ENCODE measurements at regions not wholly inside any gene's neighbourhood (a gene's known extent, or its start where the extent isn't known, plus 50 kb on each side); places are given as distances from the start of the nearest gene placed in this dataset.
"Not testable (repeated sequence)": the region's sequence is repeated elsewhere in the genome, so short reads cannot be mapped to it uniquely, and the experiment has no call there.

DNA sequence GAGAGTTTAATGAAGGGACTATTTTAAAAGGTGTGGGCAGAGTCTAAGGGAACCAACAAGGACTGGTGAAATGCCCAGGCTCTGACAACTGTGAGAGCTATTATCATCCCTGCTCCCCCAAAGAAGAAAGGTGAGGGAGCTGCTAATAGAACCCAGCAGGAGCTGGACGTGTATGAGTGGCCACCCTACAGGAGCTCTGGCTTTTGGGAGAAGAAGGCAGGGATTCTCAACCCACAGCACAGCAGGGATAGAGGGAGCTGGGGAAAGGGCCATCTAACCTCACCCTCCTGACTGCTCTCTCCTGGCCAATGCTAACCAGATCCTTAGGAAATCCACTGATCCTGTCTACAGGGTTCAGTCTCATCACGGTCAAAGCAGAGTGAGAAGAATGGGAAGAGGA is 57.1 kb downstream of the GRIN2B start:
- no peak for DNase-seq (ENCODE audit: low read depth)

DNA sequence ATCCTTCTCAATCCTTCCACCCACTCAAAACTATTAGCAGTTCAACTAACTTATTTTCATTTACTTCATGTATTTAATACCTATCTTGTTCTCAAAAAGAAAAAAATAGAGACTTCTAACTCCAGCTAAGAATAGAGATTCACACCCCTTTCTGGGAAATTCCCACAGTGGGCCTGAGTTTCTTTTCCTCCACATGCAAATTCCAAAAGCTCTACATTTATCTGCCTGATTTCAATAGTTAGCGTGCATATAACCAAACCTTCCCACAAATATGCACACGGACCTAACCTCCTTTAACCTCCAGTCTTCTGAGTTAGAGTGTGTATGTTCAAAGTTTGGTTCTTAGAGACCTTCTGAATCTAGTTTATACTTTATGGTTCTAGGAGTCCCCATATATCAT is 62.5 kb downstream of the GRIN2B start:
- DNase-seq (ENCODE audit: low read depth) = no peak

DNA sequence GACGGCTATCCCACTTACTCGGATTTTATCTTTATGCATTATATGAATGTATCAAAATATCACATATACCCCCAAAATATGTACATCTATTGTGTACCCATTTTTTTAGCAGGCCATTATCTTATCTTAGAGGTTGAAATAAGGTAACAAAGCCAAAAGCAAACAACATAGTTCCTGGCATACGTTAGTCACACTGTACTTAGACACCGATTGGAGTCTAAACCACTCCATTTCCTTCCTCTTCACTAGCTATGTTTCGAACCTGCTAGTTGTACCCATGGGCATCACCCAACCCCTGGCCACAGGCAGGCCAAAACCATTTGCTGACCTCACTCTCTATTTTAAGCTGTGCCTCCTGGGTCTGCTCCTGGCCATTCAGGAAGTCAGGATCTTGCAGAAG is 66.3 kb downstream of the GRIN2B start:
- DNase-seq (ENCODE audit: low read depth) = no peak

DNA sequence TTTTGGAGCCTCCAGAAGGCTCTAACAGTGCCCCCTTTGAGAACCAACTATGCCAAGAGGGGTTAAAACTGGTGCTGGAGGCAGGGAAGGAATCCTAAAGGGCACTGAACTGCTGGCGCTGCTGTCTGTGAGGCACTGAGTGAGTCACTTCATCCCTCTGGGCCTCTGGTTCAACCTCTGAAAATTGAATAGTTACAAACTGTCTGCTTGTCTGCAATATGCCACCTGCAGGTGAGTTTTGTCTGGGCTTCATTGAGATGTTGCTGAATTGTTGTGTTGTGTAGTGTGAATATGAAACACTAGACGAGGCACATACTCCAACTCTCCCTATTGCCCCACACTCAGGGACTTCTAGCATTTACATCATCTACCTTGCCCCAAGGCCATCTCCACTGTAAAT is 68.0 kb downstream of the GRIN2B start:
- DNase-seq (ENCODE audit: low read depth) = peak; percentile 55

DNA sequence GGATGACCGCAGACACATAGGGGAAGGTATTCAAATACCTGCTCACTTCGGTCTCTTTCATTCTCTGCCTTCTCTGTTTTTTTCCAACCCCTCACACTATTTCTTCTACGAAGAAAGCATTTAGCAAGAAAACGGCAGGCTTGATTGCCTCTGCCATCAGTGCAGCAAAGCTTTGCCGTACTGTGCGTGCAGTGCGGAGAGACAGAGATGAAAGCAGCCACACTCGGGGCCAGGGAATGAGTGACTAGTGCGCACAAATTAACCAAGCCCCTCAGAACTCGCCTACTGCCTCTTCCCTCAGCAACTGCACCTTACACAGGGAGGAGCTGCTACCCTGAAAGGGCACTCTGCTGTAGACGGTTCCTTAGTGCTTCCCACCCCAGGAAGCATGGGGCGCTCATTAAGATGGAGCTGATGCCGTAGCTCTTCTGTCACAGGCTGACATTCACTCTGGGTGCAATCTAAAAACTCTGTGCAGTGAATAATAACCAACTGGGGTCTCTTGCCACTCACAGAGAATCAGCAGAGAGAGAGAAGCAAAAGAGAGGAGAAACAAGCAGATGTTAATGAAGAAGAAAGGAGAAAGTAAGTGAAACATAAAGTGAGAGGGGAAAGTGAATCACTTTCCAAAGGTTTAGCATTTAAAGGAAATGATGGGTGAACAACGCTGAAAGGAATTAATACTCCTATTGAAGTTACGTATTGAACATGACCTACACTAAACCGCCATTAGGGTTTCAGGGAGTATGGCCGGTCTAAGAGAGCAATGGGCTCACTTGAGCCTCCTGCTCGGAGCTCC is 69.4 kb downstream of the GRIN2B start:
- DNase-seq (ENCODE audit: low read depth) = no peak

DNA sequence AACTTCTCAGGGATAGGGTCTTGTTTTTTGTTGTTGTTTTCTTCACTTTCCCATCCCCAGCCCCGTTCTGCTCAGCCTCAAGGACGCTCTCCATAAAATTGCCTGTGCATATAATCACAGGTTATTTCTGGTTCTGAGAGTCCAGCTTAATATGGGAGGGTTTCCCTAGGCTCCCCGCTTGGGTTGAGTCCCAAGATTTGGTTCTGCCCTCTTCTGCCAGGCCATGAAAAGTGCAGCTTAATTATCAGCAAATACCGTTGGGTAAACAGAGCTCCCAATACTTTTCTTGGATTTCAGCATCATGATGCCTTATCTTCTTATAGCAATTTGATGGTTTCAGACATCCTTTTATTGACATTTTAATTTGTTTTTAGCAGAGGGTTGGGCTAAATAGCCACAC is 75.6 kb downstream of the GRIN2B start:
- no peak for DNase-seq (ENCODE audit: low read depth)

DNA sequence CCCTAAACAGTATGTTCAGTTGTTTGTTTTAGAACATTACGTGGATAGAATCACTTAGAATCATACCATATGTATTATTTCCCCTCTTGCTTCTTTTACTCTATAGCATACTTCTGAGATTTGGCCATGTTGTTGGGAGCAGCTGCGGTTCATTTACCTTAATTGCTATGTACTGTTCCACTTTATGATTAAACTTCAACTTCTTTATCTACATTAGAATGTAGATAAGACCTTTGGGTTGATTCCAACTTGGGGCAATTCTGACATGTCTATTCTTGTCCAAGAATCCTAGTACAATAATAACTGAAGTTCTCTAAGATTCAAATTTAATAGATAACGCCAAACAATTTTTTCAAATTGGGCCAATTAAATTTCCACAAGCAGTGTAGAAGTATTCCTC is 80.7 kb downstream of the GRIN2B start:
- DNase-seq (ENCODE audit: low read depth) = no peak

DNA sequence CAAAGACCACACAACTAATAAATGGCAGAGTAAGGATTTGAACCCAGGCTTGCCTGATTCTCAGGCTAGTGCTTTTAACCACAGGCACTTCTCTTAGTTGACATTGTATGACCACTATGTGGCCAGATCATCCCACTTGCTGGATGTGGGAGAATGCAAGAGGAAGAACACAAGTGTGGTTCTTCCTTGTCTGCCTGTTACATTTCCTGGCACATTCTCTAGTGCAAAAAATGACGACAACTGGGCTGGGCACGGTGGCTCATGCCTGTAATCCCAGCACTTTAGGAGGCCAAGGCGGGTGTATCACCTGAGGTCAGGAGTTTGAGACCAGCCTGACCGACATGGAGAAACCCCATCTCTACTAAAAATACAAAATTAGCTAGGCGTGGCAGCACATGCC is 83.0 kb downstream of the GRIN2B start:
- not testable (repeated sequence) for DNase-seq (ENCODE audit: low read depth)

DNA sequence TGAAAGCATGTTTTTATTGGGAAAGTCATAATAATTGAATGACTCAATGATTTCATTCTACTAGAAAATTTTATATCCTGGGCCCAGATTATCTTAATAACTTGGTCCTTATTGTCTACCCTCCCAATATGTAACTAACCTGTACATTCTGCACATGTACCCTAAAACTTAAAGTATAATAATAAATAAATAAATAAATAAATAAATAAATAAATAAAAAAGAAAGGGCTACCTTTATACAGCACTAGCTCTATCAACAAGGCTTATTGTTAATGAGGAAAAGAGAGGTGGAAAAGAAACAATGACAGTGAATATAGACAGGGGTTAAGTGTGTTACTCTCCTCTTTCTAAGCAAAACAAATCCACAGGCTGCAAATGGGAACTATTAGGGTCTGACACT is 83.6 kb downstream of the GRIN2B start:
- no peak for DNase-seq (ENCODE audit: low read depth)

DNA sequence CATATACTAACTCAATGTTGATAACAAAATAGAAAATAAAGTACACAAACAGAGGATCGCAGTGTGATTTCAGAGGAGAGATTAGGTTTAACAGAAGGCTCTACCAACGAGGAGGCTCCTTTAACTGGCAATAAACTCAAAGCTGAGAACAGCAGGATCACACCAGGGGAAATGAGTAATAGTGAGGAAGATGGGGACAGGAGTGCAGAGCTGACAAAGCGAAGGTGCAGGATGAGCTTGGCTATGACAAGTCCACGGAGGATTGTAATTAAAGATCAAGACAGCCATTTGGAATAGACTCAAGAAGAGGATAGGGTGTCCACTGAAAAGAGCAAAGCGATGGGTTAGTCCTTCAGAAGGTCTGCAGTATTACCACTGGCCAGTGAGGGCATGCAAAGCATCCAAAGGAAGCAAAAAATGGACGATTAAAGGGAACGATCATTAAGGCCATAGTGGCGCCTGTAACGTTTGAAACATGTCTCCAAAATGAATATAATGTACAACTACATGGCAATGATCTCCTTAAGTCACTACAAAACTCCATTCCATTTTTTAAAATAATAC is 85.3 kb downstream of the GRIN2B start:
- no peak for DNase-seq (ENCODE audit: low read depth)

DNA sequence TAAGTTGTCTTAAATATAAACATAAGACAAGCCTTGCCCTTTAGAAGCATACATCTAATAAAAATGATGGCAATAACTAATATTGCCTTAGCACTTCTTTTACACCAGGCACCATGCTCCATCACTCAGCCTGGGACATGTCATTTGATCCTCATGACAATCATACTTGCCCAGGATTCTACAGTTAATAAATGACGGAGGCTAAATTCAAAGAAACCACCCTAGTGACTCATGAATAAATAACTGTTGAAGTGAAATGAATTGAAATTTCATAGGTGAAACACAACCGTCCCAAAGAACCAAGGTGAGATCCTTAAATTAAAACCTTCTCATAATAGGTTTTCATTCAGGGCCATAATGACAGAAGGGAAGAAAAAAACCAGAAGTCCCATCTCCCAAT is 89.5 kb downstream of the GRIN2B start:
- peak; percentile 34 for DNase-seq (ENCODE audit: low read depth)

DNA sequence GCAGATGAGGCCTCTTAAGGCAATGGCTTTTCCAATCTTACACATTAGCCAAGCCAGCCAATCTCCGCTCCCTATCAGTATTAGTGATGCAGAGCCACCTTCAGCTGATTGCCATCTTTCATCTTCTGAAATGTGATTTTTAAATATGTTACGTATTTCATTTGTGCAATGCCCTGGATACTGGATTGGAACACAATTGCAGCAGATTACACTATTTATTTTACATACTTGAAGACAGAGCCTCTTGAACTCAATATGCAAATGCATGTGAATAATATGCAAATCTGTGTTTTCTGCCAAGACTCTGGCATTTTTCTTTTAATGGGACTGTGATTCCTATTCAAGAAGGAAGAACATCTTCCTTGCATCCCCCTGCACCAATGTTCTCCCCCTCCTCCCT is 90.5 kb downstream of the GRIN2B start:
- no peak for DNase-seq (ENCODE audit: low read depth)

DNA sequence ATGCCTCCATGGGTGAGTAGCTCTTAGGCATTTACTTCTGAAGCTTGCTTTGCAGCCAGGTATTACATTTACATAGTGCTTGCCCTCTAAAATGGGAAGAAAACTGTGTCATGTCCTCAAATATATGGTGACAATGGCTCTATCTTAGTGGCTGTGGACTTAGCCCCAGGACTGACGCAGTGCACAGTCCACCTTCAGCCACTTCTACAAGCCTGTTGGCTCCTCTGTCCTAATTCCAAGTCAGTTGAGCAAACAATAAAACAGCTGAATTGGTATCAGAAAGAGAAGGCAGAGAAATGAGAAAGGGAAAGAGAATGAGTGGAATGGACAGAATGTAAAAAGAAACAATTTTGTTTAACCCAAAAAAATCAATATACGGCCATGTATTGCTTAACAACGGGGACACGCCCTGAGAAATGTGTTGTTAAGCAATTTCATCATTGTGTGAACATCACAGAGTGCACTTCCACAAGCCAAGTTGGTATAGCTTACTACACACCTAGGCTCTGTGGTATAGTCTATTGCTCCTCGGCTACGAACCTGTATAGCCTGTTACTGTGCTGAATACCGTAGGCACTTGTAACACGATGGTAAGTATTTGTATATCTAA is 93.5 kb downstream of the GRIN2B start:
- DNase-seq (ENCODE audit: low read depth) = no peak

DNA sequence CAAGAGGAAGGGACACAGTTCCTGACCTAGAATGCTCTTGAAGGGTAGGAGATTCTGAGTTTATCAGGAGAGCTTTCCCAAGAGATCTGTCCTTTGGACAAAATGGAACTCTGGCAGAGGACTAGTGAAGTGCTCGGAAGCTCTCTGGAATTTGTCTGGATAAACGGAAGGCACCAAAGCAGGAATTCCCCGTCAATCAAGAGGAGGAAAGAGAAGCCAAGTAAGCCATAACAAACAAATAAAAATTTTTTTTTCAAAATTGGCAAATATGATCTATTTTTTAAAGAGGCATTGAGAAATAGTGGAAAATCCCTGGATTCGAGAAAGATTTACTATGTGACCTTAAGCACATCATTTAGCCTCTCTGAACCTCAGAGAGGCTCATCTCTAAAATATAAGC is 99.2 kb downstream of the GRIN2B start:
- no peak for DNase-seq (ENCODE audit: low read depth)

DNA sequence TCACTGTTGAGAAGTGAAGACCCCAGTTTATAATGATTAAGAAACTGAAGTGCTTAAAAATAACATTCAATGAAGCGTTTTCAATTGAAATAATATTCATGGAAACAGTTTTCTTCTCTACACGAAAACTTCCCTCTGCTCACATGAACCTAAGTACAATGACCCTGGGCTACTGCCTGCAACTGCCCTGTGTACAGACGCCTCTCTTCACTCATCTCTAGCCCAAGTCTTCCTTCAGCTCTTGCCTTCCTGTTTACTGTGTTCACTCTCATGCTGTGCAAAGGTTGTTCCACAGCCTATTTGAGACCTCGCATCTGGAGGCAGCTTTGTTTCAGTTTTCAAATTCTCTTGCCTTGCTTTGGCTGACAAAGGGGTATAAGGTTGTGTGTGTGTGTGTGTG is 100.8 kb downstream of the GRIN2B start:
- no peak for DNase-seq (ENCODE audit: low read depth)

DNA sequence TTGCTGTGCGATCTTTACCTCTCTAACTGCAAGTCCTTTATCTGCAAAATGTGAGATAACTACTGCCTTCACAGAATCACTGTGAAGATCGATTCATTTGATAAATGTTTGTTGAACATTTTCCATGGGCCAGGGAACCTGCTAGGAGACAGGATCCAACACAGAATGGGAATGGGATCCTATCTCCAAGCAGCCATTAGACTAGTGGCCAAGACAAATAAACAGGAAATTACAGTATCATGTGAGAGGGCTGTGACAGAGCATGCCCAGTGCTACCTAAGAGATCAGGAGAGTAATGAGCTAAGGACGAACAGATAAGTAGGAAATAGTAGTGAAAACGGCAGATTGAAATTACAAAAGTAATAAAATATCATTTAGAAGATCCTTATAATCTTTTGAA is 105.7 kb downstream of the GRIN2B start:
- no peak for DNase-seq (ENCODE audit: low read depth)

DNA sequence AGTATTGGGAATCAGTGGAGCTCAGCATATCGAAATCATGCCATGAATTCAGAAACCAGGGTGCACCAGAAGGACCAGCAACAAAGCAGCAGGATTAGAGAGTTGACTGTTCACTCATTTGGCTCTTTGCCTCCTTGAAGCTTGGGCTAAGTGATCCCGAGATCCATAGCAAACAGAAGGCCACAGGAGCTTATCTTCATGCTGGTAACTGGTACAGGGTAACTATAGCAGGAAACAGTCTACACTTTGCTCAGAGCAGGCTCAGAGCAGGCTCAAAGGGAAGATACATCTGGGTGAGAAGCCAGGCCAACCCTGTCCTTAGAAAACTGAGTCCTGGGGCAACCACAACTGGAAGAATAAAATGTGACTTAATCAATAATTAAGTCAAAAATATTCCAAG is 111.1 kb downstream of the GRIN2B start:
- DNase-seq (ENCODE audit: low read depth) = no peak

DNA sequence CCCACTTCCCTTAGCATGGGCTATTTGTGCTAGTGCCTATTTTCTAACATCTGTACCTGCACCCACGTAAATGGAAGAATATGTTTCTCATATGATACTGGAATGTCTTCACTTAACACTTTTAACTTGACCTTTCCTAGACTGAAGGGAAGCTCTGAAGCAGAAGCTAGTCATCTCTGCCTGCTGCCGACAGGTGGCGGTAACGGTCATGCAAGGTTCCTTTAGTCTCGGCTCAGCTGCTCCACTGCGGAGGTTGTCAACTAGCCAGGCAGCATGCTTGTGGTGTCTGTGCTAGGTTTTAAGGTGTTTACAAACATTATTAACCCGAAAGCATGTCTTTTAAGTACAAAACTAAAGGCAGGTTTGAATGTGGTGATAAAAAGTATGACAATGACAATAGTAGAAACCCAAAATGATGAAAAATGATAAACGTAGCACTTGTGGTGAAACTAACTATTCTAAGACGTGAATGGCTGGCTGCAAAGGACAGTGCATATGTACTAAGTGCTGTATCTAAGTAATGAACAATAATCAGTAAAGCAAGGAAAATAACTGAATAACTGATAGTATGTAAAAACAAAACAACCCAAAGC is 117.2 kb downstream of the GRIN2B start:
- peak; percentile 77 for DNase-seq (ENCODE audit: low read depth)

DNA sequence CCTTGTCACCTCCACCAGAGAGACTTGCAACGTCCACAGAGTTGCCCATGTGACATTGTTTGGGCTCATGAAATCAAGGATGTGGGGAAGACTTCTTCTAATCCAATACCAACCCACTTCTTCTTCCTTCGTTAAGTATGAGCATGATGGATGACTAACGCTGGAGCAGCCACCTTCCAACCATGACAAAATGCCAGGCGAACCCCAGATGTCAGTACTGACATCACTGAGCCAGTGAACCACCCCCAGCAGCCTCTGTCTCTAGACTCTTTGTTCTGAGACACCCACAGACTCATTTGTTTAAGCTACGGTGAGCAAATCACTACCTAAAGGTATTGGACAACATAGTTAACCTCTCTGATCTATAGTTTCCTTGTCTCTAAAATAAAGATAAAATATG is 123.7 kb downstream of the GRIN2B start:
- DNase-seq (ENCODE audit: low read depth) = no peak

DNA sequence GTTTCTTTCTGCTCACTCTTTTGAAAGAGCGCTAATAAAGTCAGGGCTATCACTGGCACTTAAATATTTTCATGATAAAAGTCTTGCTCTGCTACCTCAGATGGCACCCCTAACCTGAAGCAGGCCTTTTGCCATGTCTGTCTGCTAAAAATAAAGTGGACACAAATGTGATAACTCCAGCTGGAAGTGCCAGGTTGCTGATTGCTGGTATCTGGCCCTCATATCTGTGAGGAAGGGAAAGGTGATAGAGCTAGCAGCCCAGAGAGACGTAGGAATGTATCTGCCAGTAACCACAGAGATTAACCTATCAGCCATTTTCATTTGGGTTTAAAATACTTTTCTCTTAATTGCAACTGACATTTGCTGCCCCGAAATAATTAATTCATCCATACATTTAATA is 127.9 kb downstream of the GRIN2B start:
- DNase-seq (ENCODE audit: low read depth) = no peak

DNA sequence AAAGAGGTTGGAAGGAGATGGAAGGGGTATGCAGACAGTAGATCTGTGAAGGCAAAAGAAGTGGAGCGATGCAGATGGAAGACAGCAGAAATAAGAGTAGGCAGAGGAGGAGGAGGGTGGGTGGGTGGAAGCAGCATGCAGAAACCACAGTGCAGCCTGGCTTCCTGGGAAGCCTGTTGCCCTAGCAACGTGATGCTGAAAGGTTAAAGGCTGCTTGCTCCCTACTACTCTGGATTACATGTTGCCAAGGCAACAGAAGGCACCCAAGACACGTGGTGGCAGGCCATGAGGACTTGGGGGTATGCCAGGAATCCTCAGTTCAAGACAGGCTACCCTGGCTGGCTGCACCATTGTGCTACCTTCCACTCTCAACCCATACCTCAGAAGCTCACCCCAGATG is 129.6 kb downstream of the GRIN2B start:
- DNase-seq (ENCODE audit: low read depth) = peak; percentile 76

DNA sequence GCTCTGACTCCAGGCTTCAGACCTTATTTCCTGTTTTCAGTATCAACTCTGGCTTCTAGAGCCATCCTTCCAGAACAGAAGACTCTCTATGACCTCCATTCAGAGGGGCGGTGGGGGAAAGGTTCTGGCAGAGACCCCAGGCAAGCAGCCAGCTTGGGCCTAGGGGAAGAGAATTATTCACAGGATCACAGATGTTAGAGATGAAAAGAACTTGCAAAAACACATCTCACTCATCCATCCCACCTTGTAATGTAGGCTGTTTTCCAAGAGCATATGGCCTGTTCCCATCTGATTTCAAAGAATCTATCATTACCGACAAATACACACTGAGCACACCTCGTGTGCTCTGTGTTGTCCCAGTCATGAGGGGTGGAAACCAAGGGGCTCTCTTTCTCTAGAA is 131.9 kb downstream of the GRIN2B start:
- no peak for DNase-seq (ENCODE audit: low read depth)

DNA sequence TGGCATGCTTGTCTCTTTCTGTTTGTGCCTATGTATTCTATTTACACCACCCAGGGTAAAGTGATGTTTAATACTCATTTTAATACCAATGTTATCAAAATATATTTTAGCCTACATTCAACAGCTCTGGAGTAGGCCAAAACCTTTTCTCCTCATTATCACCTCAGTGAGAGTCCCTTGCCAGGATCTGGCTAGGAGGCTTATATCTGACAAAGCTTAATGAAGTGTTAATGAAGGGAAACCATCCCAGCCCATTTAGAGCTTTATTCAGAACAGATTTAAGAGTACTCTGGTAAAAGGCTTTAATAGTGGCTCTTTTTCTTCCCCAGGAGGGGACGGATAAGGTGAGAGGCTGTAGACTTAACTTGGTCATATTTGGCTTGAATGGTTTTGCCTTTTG is 137.6 kb downstream of the GRIN2B start:
- DNase-seq (ENCODE audit: low read depth) = no peak

Measured in renal cortical epithelial cell (primary cell).